ENCODE measurements at regions not wholly inside any gene's neighbourhood (a gene's known extent, or its start where the extent isn't known, plus 50 kb on each side); places are given as distances from the start of the nearest gene placed in this dataset.

DNA sequence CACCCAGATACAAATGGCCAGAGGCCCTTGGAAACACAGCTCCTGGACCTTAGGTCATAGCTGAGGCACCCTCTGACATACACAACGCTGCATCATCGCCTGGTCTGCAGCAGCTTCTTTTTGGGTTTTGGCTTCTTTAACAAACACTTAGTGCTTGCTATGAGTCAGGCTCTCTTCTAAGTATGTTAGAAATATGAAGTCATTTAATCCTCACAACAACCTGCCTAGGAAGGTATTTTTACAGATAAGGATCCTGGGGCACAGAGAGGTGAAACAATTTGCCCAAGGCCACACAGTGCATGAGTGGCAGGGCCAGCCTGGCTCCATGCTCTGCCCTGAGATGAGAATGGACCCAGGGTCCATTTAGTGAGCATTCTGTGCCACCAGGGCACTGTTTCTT is 96.6 kb downstream of the TMEM17 start:
- Histone ChIP-seq H3K4me1 (ENCODE audit: insufficient read depth, low read length, severe bottlenecking) (peaks cover 30% of the 10 kb centered on the region), H2AFZ (ENCODE audit: low read length) (no peak overlapping the region), H3K4me2 (ENCODE audit: low read length) (no peak overlapping the region), H3K4me3 (ENCODE audit: low read depth, low read length, poor library complexity, severe bottlenecking) (no peak overlapping the region), H3K9ac (ENCODE audit: low read length) (no peak overlapping the region), H4K20me1 (ENCODE audit: insufficient read depth, low read length) (no peaks in the 10 kb centered on the region), H3K9me2 (ENCODE audit: low read depth, low read length) (no peaks in the 10 kb centered on the region), H3F3A (ENCODE audit: insufficient read depth, low read length) (no peaks in the 10 kb centered on the region), H3K27me3 (ENCODE audit: insufficient read depth, low read length) (no peaks in the 10 kb centered on the region), H3K79me2 (ENCODE audit: insufficient read depth, low read length) (no peaks in the 10 kb centered on the region), H3K36me3 (ENCODE audit: insufficient read depth, low read length) (no peaks in the 10 kb centered on the region), H3K9me3 (ENCODE audit: low read length) (no peaks in the 10 kb centered on the region), H3K27ac (ENCODE audit: low read depth, low read length, poor library complexity, severe bottlenecking) (no peak overlapping the region)
- TF ChIP-seq CTCF (IDR thresholded peaks at IDR 0.05; ENCODE audit: low read length) (no peak), EZH2 (IDR thresholded peaks at IDR 0.05; ENCODE audit: borderline replicate concordance, low read length) (no peak)

GRCh38 chr2:62408241-62408677 is 97.7 kb downstream of the TMEM17 start:
- Histone ChIP-seq H3K79me2 (ENCODE audit: insufficient read depth, low read length) (no peaks in the 10 kb centered on the region), H3K27ac (ENCODE audit: low read depth, low read length, poor library complexity, severe bottlenecking) (no peak overlapping the region), H4K20me1 (ENCODE audit: insufficient read depth, low read length) (no peaks in the 10 kb centered on the region), H3K9ac (ENCODE audit: low read length) (no peak overlapping the region), H3K4me1 (ENCODE audit: insufficient read depth, low read length, severe bottlenecking) (peaks cover 30% of the 10 kb centered on the region), H3K36me3 (ENCODE audit: insufficient read depth, low read length) (no peaks in the 10 kb centered on the region), H2AFZ (ENCODE audit: low read length) (no peak overlapping the region), H3K9me3 (ENCODE audit: low read length) (no peaks in the 10 kb centered on the region), H3K4me2 (ENCODE audit: low read length) (no peak overlapping the region), H3K9me2 (ENCODE audit: low read depth, low read length) (no peaks in the 10 kb centered on the region), H3K27me3 (ENCODE audit: insufficient read depth, low read length) (no peaks in the 10 kb centered on the region), H3F3A (ENCODE audit: insufficient read depth, low read length) (no peaks in the 10 kb centered on the region), H3K4me3 (ENCODE audit: low read depth, low read length, poor library complexity, severe bottlenecking) (no peak overlapping the region)
- TF ChIP-seq CTCF (IDR thresholded peaks at IDR 0.05; ENCODE audit: low read length), result no peak
- TF ChIP-seq EZH2 (IDR thresholded peaks at IDR 0.05; ENCODE audit: borderline replicate concordance, low read length), result no peak

DNA sequence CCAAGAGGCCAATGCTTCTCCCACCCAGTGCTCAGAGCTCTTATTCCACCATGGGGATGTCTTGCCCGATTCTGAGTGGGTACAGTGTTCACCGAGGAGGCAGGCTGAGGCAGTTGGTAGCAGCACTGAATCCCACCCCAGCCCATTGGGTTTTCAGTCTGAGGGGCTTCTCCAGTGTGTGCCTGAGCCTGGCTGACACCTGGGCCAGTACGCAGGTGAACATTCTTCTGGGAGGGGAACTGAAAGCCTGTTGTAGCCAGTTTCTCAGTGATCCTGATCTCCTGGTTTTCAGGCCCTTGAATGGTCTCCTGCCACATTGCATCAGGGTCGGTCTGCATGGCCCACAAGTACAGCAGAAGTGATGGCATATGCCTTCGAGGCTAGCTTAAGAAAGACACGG is 98.2 kb downstream of the TMEM17 start:
- Histone ChIP-seq H3K4me2 (ENCODE audit: low read length) (no peak overlapping the region), H3K27me3 (ENCODE audit: insufficient read depth, low read length) (no peaks in the 10 kb centered on the region), H3K79me2 (ENCODE audit: insufficient read depth, low read length) (no peaks in the 10 kb centered on the region), H4K20me1 (ENCODE audit: insufficient read depth, low read length) (no peaks in the 10 kb centered on the region), H3K9ac (ENCODE audit: low read length) (no peak overlapping the region), H3K9me2 (ENCODE audit: low read depth, low read length) (no peaks in the 10 kb centered on the region), H2AFZ (ENCODE audit: low read length) (no peak overlapping the region), H3K9me3 (ENCODE audit: low read length) (no peaks in the 10 kb centered on the region), H3K4me3 (ENCODE audit: low read depth, low read length, poor library complexity, severe bottlenecking) (no peak overlapping the region), H3F3A (ENCODE audit: insufficient read depth, low read length) (no peaks in the 10 kb centered on the region), H3K4me1 (ENCODE audit: insufficient read depth, low read length, severe bottlenecking) (peaks cover 30% of the 10 kb centered on the region), H3K27ac (ENCODE audit: low read depth, low read length, poor library complexity, severe bottlenecking) (no peak overlapping the region), H3K36me3 (ENCODE audit: insufficient read depth, low read length) (no peaks in the 10 kb centered on the region)
- TF ChIP-seq EZH2 (IDR thresholded peaks at IDR 0.05; ENCODE audit: borderline replicate concordance, low read length) (no peak), CTCF (IDR thresholded peaks at IDR 0.05; ENCODE audit: low read length) (no peak)

Measured in OCI-LY1 (cell line).